ENCODE measurements at regions not wholly inside any gene's neighbourhood (a gene's known extent, or its start where the extent isn't known, plus 50 kb on each side); places are given as distances from the start of the nearest gene placed in this dataset.

- Histone ChIP-seq H2AFZ (ENCODE audit: low read length) (no peak overlapping the region), H4K20me1 (ENCODE audit: insufficient read depth, low read length) (no peaks in the 10 kb centered on the region), H3K4me2 (ENCODE audit: low read length) (no peak overlapping the region), H3K4me1 (ENCODE audit: insufficient read depth, low read length, severe bottlenecking) (no peaks in the 10 kb centered on the region), H3K4me3 (ENCODE audit: low read depth, low read length, poor library complexity, severe bottlenecking) (no peak overlapping the region), H3K9ac (ENCODE audit: low read length) (no peak overlapping the region), H3K9me2 (ENCODE audit: low read depth, low read length) (no peaks in the 10 kb centered on the region), H3K27ac (ENCODE audit: low read depth, low read length, poor library complexity, severe bottlenecking) (no peak overlapping the region), H3K36me3 (ENCODE audit: insufficient read depth, low read length) (no peaks in the 10 kb centered on the region), H3K79me2 (ENCODE audit: insufficient read depth, low read length) (no peaks in the 10 kb centered on the region), H3K27me3 (ENCODE audit: insufficient read depth, low read length) (no peaks in the 10 kb centered on the region), H3K9me3 (ENCODE audit: low read length) (no peaks in the 10 kb centered on the region), H3F3A (ENCODE audit: insufficient read depth, low read length) (no peaks in the 10 kb centered on the region)
- TF ChIP-seq CTCF (IDR thresholded peaks at IDR 0.05; ENCODE audit: low read length): no peak
- no peak for TF ChIP-seq EZH2 (IDR thresholded peaks at IDR 0.05; ENCODE audit: borderline replicate concordance, low read length)
These were observed 261.6 kb downstream of the PAX3 start for GRCh38 chr2:222037211-222037610.

GRCh38 chr2:222034058-222034457, 264.7 kb downstream of the PAX3 start:
- no peak overlapping the region for H3K27ac ChIP-seq (ENCODE audit: low read depth, low read length, poor library complexity, severe bottlenecking)
- no peaks in the 10 kb centered on the region for H3K4me1 ChIP-seq (ENCODE audit: insufficient read depth, low read length, severe bottlenecking)
- no peak for TF ChIP-seq EZH2 (IDR thresholded peaks at IDR 0.05; ENCODE audit: borderline replicate concordance, low read length)
- TF ChIP-seq CTCF (IDR thresholded peaks at IDR 0.05; ENCODE audit: low read length): no peak
- no peak overlapping the region for H2AFZ ChIP-seq (ENCODE audit: low read length)
- no peaks in the 10 kb centered on the region for H3K27me3 ChIP-seq (ENCODE audit: insufficient read depth, low read length)
- no peaks in the 10 kb centered on the region for H3K79me2 ChIP-seq (ENCODE audit: insufficient read depth, low read length)
- H4K20me1 ChIP-seq (ENCODE audit: insufficient read depth, low read length): no peaks in the 10 kb centered on the region
- no peaks in the 10 kb centered on the region for H3F3A ChIP-seq (ENCODE audit: insufficient read depth, low read length)
- no peak overlapping the region for H3K9ac ChIP-seq (ENCODE audit: low read length)
- H3K4me2 ChIP-seq (ENCODE audit: low read length): no peak overlapping the region
- H3K9me3 ChIP-seq (ENCODE audit: low read length): no peaks in the 10 kb centered on the region
- no peaks in the 10 kb centered on the region for H3K36me3 ChIP-seq (ENCODE audit: insufficient read depth, low read length)
- H3K9me2 ChIP-seq (ENCODE audit: low read depth, low read length): no peaks in the 10 kb centered on the region
- H3K4me3 ChIP-seq (ENCODE audit: low read depth, low read length, poor library complexity, severe bottlenecking): no peak overlapping the region

GRCh38 chr2:222033541-222033940, 265.3 kb downstream of the PAX3 start:
- Histone ChIP-seq H3K9me2 (ENCODE audit: low read depth, low read length) (no peaks in the 10 kb centered on the region), H3K36me3 (ENCODE audit: insufficient read depth, low read length) (no peaks in the 10 kb centered on the region), H3K27me3 (ENCODE audit: insufficient read depth, low read length) (no peaks in the 10 kb centered on the region), H3K4me2 (ENCODE audit: low read length) (no peak overlapping the region), H3K79me2 (ENCODE audit: insufficient read depth, low read length) (no peaks in the 10 kb centered on the region), H3K9ac (ENCODE audit: low read length) (no peak overlapping the region), H3K27ac (ENCODE audit: low read depth, low read length, poor library complexity, severe bottlenecking) (no peak overlapping the region), H3F3A (ENCODE audit: insufficient read depth, low read length) (no peaks in the 10 kb centered on the region), H3K4me1 (ENCODE audit: insufficient read depth, low read length, severe bottlenecking) (no peaks in the 10 kb centered on the region), H3K4me3 (ENCODE audit: low read depth, low read length, poor library complexity, severe bottlenecking) (no peak overlapping the region), H2AFZ (ENCODE audit: low read length) (no peak overlapping the region), H3K9me3 (ENCODE audit: low read length) (no peaks in the 10 kb centered on the region), H4K20me1 (ENCODE audit: insufficient read depth, low read length) (no peaks in the 10 kb centered on the region)
- TF ChIP-seq CTCF (IDR thresholded peaks at IDR 0.05; ENCODE audit: low read length) (no peak), EZH2 (IDR thresholded peaks at IDR 0.05; ENCODE audit: borderline replicate concordance, low read length) (no peak)
